ENCODE measurements at regions not wholly inside any gene's neighbourhood (a gene's known extent, or its start where the extent isn't known, plus 50 kb on each side); places are given as distances from the start of the nearest gene placed in this dataset.
A peak's percentile ranks its signal among the peaks of the same experiment; 100 is the strongest.

GRCh38 chr2:64831134-64831976 is 157.8 kb upstream of the SLC1A4 start:
- TF ChIP-seq CREB1 (IDR thresholded peaks at IDR 0.05; ENCODE audit: low read depth) = no peak
- peak; percentile 67 for TF ChIP-seq CEBPB (IDR thresholded peaks at IDR 0.05)
- TF ChIP-seq YY1 (IDR thresholded peaks at IDR 0.05; ENCODE audit: low read depth) = 0 out of 2 replicates have a peak, but pooled peaks have one; percentile 43
- peak; percentile 87 for TF ChIP-seq USF1 (IDR thresholded peaks at IDR 0.05)
- peak; percentile 73 for TF ChIP-seq RAD21 (IDR thresholded peaks at IDR 0.05; ENCODE audit: low read depth)
- peak; percentile 98 for TF ChIP-seq TCF12 (IDR thresholded peaks at IDR 0.05; ENCODE audit: low read depth)
- TF ChIP-seq FOXM1 (IDR thresholded peaks at IDR 0.05; ENCODE audit: borderline replicate concordance, low read depth) = peak; percentile 90
- peak; percentile 98 for TF ChIP-seq EP300 (IDR thresholded peaks at IDR 0.05; ENCODE audit: borderline replicate concordance)
- peak; percentile 90 for TF ChIP-seq NFIC (IDR thresholded peaks at IDR 0.05)
- TF ChIP-seq EGR1 (IDR thresholded peaks at IDR 0.05) = no peak
- peak; percentile 98 for TF ChIP-seq TEAD4 (IDR thresholded peaks at IDR 0.05)
- TF ChIP-seq MAX (IDR thresholded peaks at IDR 0.05) = peak; percentile 97
- TF ChIP-seq REST (IDR thresholded peaks at IDR 0.05; ENCODE audit: low read depth) = no peak
- TF ChIP-seq ZBTB7A (IDR thresholded peaks at IDR 0.05; ENCODE audit: low read depth) = no peak
- TF ChIP-seq TAF1 (IDR thresholded peaks at IDR 0.05; ENCODE audit: low read depth) = no peak

DNA sequence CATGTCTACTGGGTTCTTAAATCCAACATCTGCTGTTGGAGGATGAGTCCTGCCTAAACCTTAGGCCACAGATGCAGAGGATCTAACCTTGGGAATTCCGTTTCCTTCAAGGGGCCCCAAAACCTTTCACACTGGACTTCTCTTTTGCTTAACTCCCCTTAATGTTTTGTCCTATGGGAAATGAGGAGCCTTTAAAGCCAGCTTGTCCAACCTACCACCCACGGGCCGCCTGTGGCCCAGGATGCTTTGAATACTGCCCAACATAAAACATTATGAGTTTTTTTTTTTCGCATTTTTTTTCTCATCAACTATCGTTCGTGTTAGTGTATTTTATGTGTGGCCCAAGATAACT is 157.2 kb upstream of the SLC1A4 start:
- TF ChIP-seq EP300 (IDR thresholded peaks at IDR 0.05; ENCODE audit: borderline replicate concordance) = no peak
- no peak for TF ChIP-seq EGR1 (IDR thresholded peaks at IDR 0.05)

DNA sequence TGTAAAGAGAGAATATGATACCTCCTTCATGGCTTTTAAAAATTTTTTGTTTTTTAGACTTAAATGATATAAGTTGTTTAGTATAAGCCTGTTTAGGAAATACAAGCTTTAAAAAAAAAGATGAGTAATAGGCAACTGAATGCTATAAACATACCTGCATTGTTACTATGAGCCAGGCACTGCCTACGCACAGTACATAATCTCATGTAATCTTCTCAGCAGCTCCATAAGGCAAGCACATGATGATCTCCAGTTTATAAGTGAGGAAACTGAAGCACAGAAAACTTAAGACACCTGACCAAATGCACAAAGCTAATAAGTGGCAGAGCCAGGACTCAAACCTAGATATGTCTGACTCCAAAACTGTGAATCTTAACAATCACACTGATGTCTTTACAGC is 156.3 kb upstream of the SLC1A4 start:
- TF ChIP-seq USF1 (IDR thresholded peaks at IDR 0.05) (no peak), CREB1 (IDR thresholded peaks at IDR 0.05; ENCODE audit: low read depth) (no peak), TAF1 (IDR thresholded peaks at IDR 0.05; ENCODE audit: low read depth) (no peak), ZBTB7A (IDR thresholded peaks at IDR 0.05; ENCODE audit: low read depth) (no peak), TEAD4 (IDR thresholded peaks at IDR 0.05) (no peak), FOXM1 (IDR thresholded peaks at IDR 0.05; ENCODE audit: borderline replicate concordance, low read depth) (no peak), MAX (IDR thresholded peaks at IDR 0.05) (no peak), CEBPB (IDR thresholded peaks at IDR 0.05) (no peak), RAD21 (IDR thresholded peaks at IDR 0.05; ENCODE audit: low read depth) (no peak), NFIC (IDR thresholded peaks at IDR 0.05) (no peak), TCF12 (IDR thresholded peaks at IDR 0.05; ENCODE audit: low read depth) (no peak), EP300 (IDR thresholded peaks at IDR 0.05; ENCODE audit: borderline replicate concordance) (no peak), REST (IDR thresholded peaks at IDR 0.05; ENCODE audit: low read depth) (no peak), YY1 (IDR thresholded peaks at IDR 0.05; ENCODE audit: low read depth) (no peak), EGR1 (IDR thresholded peaks at IDR 0.05) (no peak)

DNA sequence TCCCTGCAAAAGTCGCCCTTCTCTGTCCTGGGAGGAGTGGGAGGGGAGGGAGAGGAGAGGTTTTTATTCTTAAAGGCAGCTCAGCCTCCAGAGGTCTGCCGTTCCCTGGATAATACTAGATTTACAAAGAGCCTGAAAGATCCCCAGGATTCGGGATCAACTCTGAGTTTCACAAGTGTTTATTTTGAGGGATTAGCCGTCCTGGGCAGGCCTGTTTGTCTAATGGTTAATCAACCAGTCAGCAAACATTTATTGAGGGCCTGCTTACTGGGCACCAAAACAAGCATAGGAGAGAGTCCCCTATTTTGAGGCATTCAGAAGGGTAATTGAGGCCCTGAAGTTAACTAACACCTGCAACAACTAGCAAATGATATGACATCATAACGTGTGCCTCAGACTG is 152.6 kb upstream of the SLC1A4 start:
- TF ChIP-seq YY1 (IDR thresholded peaks at IDR 0.05; ENCODE audit: low read depth) (no peak), EGR1 (IDR thresholded peaks at IDR 0.05) (no peak), CREB1 (IDR thresholded peaks at IDR 0.05; ENCODE audit: low read depth) (no peak), FOXM1 (IDR thresholded peaks at IDR 0.05; ENCODE audit: borderline replicate concordance, low read depth) (no peak), TCF12 (IDR thresholded peaks at IDR 0.05; ENCODE audit: low read depth) (no peak), REST (IDR thresholded peaks at IDR 0.05; ENCODE audit: low read depth) (no peak), CEBPB (IDR thresholded peaks at IDR 0.05) (no peak), TEAD4 (IDR thresholded peaks at IDR 0.05) (no peak), MAX (IDR thresholded peaks at IDR 0.05) (no peak)

All from Ishikawa (cell line).